H1 (cell line): ENCODE measurements at regions not wholly inside any gene's neighbourhood (a gene's known extent, or its start where the extent isn't known, plus 50 kb on each side); places are given as distances from the start of the nearest gene placed in this dataset.

Source experiments
- BCL11A ChIP-seq, 2 experiments: IDR thresholded peaks; one replicate each; pipeline ENCODE4 v1.6.1; 2011; ENCODE audit warnings: low read depth in 2 of 2, low read length in 2 of 2, mild to moderate bottlenecking in 2 of 2
- EGR1 ChIP-seq: IDR thresholded peaks from 2 replicates; pipeline ENCODE4 v1.6.1; 2011; ENCODE audit warnings: low read depth, low read length, borderline replicate concordance
- JUN ChIP-seq: IDR thresholded peaks from 2 replicates; pipeline ENCODE4 v1.6.1; 2011; ENCODE audit warnings: low read depth, mild to moderate bottlenecking, improper control_type of control experiment, low read length
- KDM1A ChIP-seq: fragments of 200-600, 300-600 bp; sonication (generic); IDR thresholded peaks from 2 replicates; pipeline ENCODE4 v1.7.1; 2016; ENCODE audit warnings: mild to moderate bottlenecking, low read length, borderline replicate concordance
- NRF1 ChIP-seq: IDR thresholded peaks from 2 replicates; pipeline ENCODE4 v1.6.1; 2011; ENCODE audit warnings: mild to moderate bottlenecking, low read depth, low read length, improper control_type of control experiment
- RNF2 ChIP-seq: fragments of 200-900, 300-1000 bp; sonication (generic); IDR thresholded peaks from 2 replicates; pipeline ENCODE4 v1.7.1; 2016; ENCODE audit warnings: borderline replicate concordance, low read depth, mild to moderate bottlenecking, antibody characterized with exemption, low read length; ENCODE audit not compliant: poor library complexity, severe bottlenecking; ENCODE audit errors: missing control alignments
- ZNF274 ChIP-seq: IDR thresholded peaks from 2 replicates; pipeline ENCODE4 v1.7.0; 2012; ENCODE audit warnings: low read length, borderline replicate concordance; ENCODE audit errors: extremely low read depth

GRCh38 chr12:89862511-89863445, 154.1 kb upstream of the ATP2B1 start (continued):
- TF ChIP-seq KDM1A: no peak
- no peak for TF ChIP-seq ZNF274
- TF ChIP-seq RNF2: no peak
- TF ChIP-seq BCL11A (IDR thresholded peaks at IDR 0.05; ENCODE audit: low read depth in 2 of 2, low read length in 2 of 2): no peak
- TF ChIP-seq JUN: no peak
- no peak for TF ChIP-seq NRF1
- TF ChIP-seq EGR1: no peak
